ENCODE measurements at regions not wholly inside any gene's neighbourhood (a gene's known extent, or its start where the extent isn't known, plus 50 kb on each side); places are given as distances from the start of the nearest gene placed in this dataset.
"Not testable (repeated sequence)": the region's sequence is repeated elsewhere in the genome, so short reads cannot be mapped to it uniquely, and the experiment has no call there.

- no peak for DNase-seq
Observed at GRCh38 chr9:11551106-11551505, 938.3 kb upstream of the PTPRD start.

GRCh38 chr9:11558043-11558442 is 945.2 kb upstream of the PTPRD start:
- no peak for DNase-seq

- DNase-seq: no peak
Observed at GRCh38 chr9:11559001-11559776, 946.4 kb upstream of the PTPRD start.

GRCh38 chr9:11577522-11577921 is 964.7 kb upstream of the PTPRD start:
- DNase-seq: no peak

GRCh38 chr9:11595756-11596155 is 983.0 kb upstream of the PTPRD start:
- no peak for DNase-seq

- no peak for DNase-seq
Observed at GRCh38 chr9:11618241-11618805, 1005.5 kb upstream of the PTPRD start.

GRCh38 chr9:11632691-11633090 is 1019.9 kb upstream of the PTPRD start:
- DNase-seq: no peak

GRCh38 chr9:11646831-11647230 is 1034.0 kb upstream of the PTPRD start:
- DNase-seq: no peak

- DNase-seq: no peak
Observed at GRCh38 chr9:11653867-11654266, 1039.3 kb upstream of the TYRP1 start.

GRCh38 chr9:11663913-11664312 is 1029.3 kb upstream of the TYRP1 start:
- DNase-seq: no peak

- no peak for DNase-seq
Observed at GRCh38 chr9:11676821-11677220, 1016.4 kb upstream of the TYRP1 start.

GRCh38 chr9:11686733-11687132 is 1006.5 kb upstream of the TYRP1 start:
- DNase-seq: no peak

- no peak for DNase-seq
Observed at GRCh38 chr9:11697126-11697525, 996.1 kb upstream of the TYRP1 start.

- no peak for DNase-seq
Observed at GRCh38 chr9:11701706-11702105, 991.5 kb upstream of the TYRP1 start.

- no peak for DNase-seq
Observed at GRCh38 chr9:11702548-11702947, 990.6 kb upstream of the TYRP1 start.

GRCh38 chr9:11704198-11704597 is 989.0 kb upstream of the TYRP1 start:
- not testable (repeated sequence) for DNase-seq

- no peak for DNase-seq
Observed at GRCh38 chr9:11708899-11709298, 984.3 kb upstream of the TYRP1 start.

GRCh38 chr9:11709567-11709966 is 983.6 kb upstream of the TYRP1 start:
- DNase-seq: no peak

- DNase-seq: no peak
Observed at GRCh38 chr9:11713077-11713476, 980.1 kb upstream of the TYRP1 start.

- DNase-seq: no peak
Observed at GRCh38 chr9:11722957-11723356, 970.2 kb upstream of the TYRP1 start.

- no peak for DNase-seq
Observed at GRCh38 chr9:11726659-11727058, 966.5 kb upstream of the TYRP1 start.

GRCh38 chr9:11735391-11735790 is 957.8 kb upstream of the TYRP1 start:
- no peak for DNase-seq

- DNase-seq: no peak
Observed at GRCh38 chr9:11742471-11742870, 950.7 kb upstream of the TYRP1 start.

GRCh38 chr9:11743356-11743755 is 949.8 kb upstream of the TYRP1 start:
- no peak for DNase-seq

GRCh38 chr9:11749396-11749795 is 943.8 kb upstream of the TYRP1 start:
- DNase-seq: no peak

All from inflammatory macrophage (primary cell).